GM21786 (cell line): ENCODE measurements at regions not wholly inside any gene's neighbourhood (a gene's known extent, or its start where the extent isn't known, plus 50 kb on each side); places are given as distances from the start of the nearest gene placed in this dataset.

Experiments used
- ATAC-seq: cut with Tn5 transposase; IDR thresholded peaks from one replicate; pipeline ENCODE4 v1.9.1; 2021; ENCODE audit not compliant: unreplicated experiment

GRCh38 chr9:84393266-84393950 is 52.9 kb upstream of the SLC28A3 start:
- no peak for ATAC-seq

- no peak for ATAC-seq
These were observed 53.5 kb upstream of the SLC28A3 start for GRCh38 chr9:84394036-84394435.

- peak; percentile 77 for ATAC-seq
These were observed 56.7 kb upstream of the SLC28A3 start for GRCh38 chr9:84397151-84397728.

- ATAC-seq = no peak
These were observed 57.3 kb upstream of the SLC28A3 start for GRCh38 chr9:84397822-84398221.

GRCh38 chr9:84402517-84402916 is 62.0 kb upstream of the SLC28A3 start:
- ATAC-seq = no peak

GRCh38 chr9:84403288-84403687 is 62.7 kb upstream of the SLC28A3 start:
- ATAC-seq = no peak

GRCh38 chr9:84404095-84404686 is 63.6 kb upstream of the SLC28A3 start:
- no peak for ATAC-seq

GRCh38 chr9:84405667-84406066 is 65.1 kb upstream of the SLC28A3 start:
- no peak for ATAC-seq

GRCh38 chr9:84408416-84408815 is 67.9 kb upstream of the SLC28A3 start:
- ATAC-seq = no peak

GRCh38 chr9:84411683-84412267 is 71.2 kb upstream of the SLC28A3 start:
- no peak for ATAC-seq

GRCh38 chr9:84412654-84413053 is 72.1 kb upstream of the SLC28A3 start:
- no peak for ATAC-seq

GRCh38 chr9:84413301-84413700 is 72.7 kb upstream of the SLC28A3 start:
- ATAC-seq = no peak

- ATAC-seq = no peak
These were observed 78.6 kb upstream of the SLC28A3 start for GRCh38 chr9:84419031-84419602.

- ATAC-seq = no peak
These were observed 84.4 kb upstream of the SLC28A3 start for GRCh38 chr9:84424931-84425330.

GRCh38 chr9:84432746-84433145 is 92.2 kb upstream of the SLC28A3 start:
- ATAC-seq = no peak

- ATAC-seq = no peak
These were observed 95.3 kb upstream of the SLC28A3 start for GRCh38 chr9:84435902-84436301.

- no peak for ATAC-seq
These were observed 96.0 kb upstream of the SLC28A3 start for GRCh38 chr9:84436386-84437109.

- no peak for ATAC-seq
These were observed 97.8 kb upstream of the SLC28A3 start for GRCh38 chr9:84438391-84438790.

- no peak for ATAC-seq
These were observed 98.7 kb upstream of the SLC28A3 start for GRCh38 chr9:84439250-84439649.

- no peak for ATAC-seq
These were observed 102.2 kb upstream of the SLC28A3 start for GRCh38 chr9:84442712-84443111.

GRCh38 chr9:84445737-84446136 is 105.2 kb upstream of the SLC28A3 start:
- no peak for ATAC-seq
